HEK293T (cell line): ENCODE measurements at regions not wholly inside any gene's neighbourhood (a gene's known extent, or its start where the extent isn't known, plus 50 kb on each side); places are given as distances from the start of the nearest gene placed in this dataset.

Experiments used
- BHLHE40 ChIP-seq: fragments of 450-650 bp; IDR thresholded peaks from 2 replicates; pipeline ENCODE4 v1.6.1; 2016; ENCODE audit warnings: mild to moderate bottlenecking, moderate library complexity, borderline replicate concordance
- NFRKB ChIP-seq: fragments of 450-650 bp; IDR thresholded peaks from 2 replicates; pipeline ENCODE4 v1.6.1; 2016; ENCODE audit warnings: mild to moderate bottlenecking, moderate library complexity
- SP1 ChIP-seq: fragments of 450-650 bp; IDR thresholded peaks from 2 replicates; pipeline ENCODE4 v1.6.1; 2017
- SUZ12 ChIP-seq: fragments of 450-650 bp; IDR thresholded peaks from 2 replicates; pipeline ENCODE4 v1.6.1; 2016; ENCODE audit warnings: mild to moderate bottlenecking

- TF ChIP-seq SUZ12 (no peak), NFRKB (no peak), BHLHE40 (no peak), SP1 (no peak)
Measured at GRCh38 chr9:90515510-90515909, 127.1 kb downstream of the DIRAS2 start.
